Astrocyte (in vitro differentiated cells and primary cell): ENCODE measurements at regions not wholly inside any gene's neighbourhood (a gene's known extent, or its start where the extent isn't known, plus 50 kb on each side); places are given as distances from the start of the nearest gene placed in this dataset.

Experiments
- DNase-seq: peaks from one replicate; pipeline ENCODE4 v3.0.0-alpha.2; 2010; ENCODE audit warnings: low read depth
- FAIRE-seq: peaks from 2 replicates; lab custom pipeline; 2011; peaks lifted over from hg19 to GRCh38; lab: Jason Lieb, UNC
- H2AFZ ChIP-seq: 2 replicates; pipeline ENCODE4 v1.6.0; 2012; ENCODE audit warnings: low read depth, low read length, inconsistent platforms
- H3K27ac ChIP-seq: 2 replicates; pipeline ENCODE4 v1.5.1; 2011; ENCODE audit warnings: low read depth, low read length, inconsistent platforms
- H3K27me3 ChIP-seq: 2 replicates; pipeline ENCODE4 v1.6.0; 2011; ENCODE audit warnings: low read length, inconsistent platforms; ENCODE audit not compliant: insufficient read depth
- H3K36me3 ChIP-seq: 2 replicates; pipeline ENCODE4 v1.5.1; 2011; ENCODE audit warnings: low read length, inconsistent platforms; ENCODE audit not compliant: insufficient read depth
- H3K4me1 ChIP-seq: 2 replicates; pipeline ENCODE4 v1.5.1; 2011; ENCODE audit warnings: low read length, inconsistent platforms; ENCODE audit not compliant: insufficient read depth
- H3K4me2 ChIP-seq: 2 replicates; pipeline ENCODE4 v1.6.0; 2012; ENCODE audit warnings: low read length, inconsistent platforms
- H3K4me3 ChIP-seq: 2 replicates; pipeline ENCODE4 v1.5.1; 2011; ENCODE audit warnings: low read depth, mild to moderate bottlenecking, low read length, inconsistent platforms; ENCODE audit not compliant: insufficient read depth
- H3K79me2 ChIP-seq: 2 replicates; pipeline ENCODE4 v1.6.0; 2012; ENCODE audit warnings: mild to moderate bottlenecking, low read length, inconsistent platforms; ENCODE audit not compliant: insufficient read depth
- H3K9ac ChIP-seq: 2 replicates; pipeline ENCODE4 v1.6.0; 2012; ENCODE audit warnings: mild to moderate bottlenecking, low read length, inconsistent platforms
- H3K9me3 ChIP-seq: 2 replicates; pipeline ENCODE4 v1.5.1; 2012; ENCODE audit warnings: low read depth, mild to moderate bottlenecking, low read length, inconsistent platforms; ENCODE audit not compliant: insufficient read depth
- H4K20me1 ChIP-seq: 2 replicates; pipeline ENCODE4 v1.6.0; 2012; ENCODE audit warnings: low read length, inconsistent platforms; ENCODE audit not compliant: insufficient read depth
- H3K27ac Mint-ChIP-seq: one replicate; pipeline ENCODE4 v1.8.0; 2021; ENCODE audit warnings: mild to moderate bottlenecking, mixed read lengths; ENCODE audit not compliant: unreplicated experiment
- H3K27me3 Mint-ChIP-seq: one replicate; pipeline ENCODE4 v1.8.0; 2021; ENCODE audit warnings: low read depth, mixed read lengths; ENCODE audit not compliant: unreplicated experiment
- H3K36me3 Mint-ChIP-seq: one replicate; pipeline ENCODE4 v1.8.0; 2021; ENCODE audit warnings: low read depth, mixed read lengths; ENCODE audit not compliant: unreplicated experiment
- H3K4me1 Mint-ChIP-seq: one replicate; pipeline ENCODE4 v1.8.0; 2021; ENCODE audit warnings: low read depth, mixed read lengths; ENCODE audit not compliant: unreplicated experiment
- H3K4me3 Mint-ChIP-seq: one replicate; pipeline ENCODE4 v1.8.0; 2021; ENCODE audit warnings: mild to moderate bottlenecking, moderate library complexity, mixed read lengths; ENCODE audit not compliant: unreplicated experiment
- H3K9me3 Mint-ChIP-seq: one replicate; pipeline ENCODE4 v1.8.0; 2021; ENCODE audit warnings: mild to moderate bottlenecking, mixed read lengths; ENCODE audit not compliant: unreplicated experiment
- CTCF ChIP-seq: IDR thresholded peaks from 2 replicates; pipeline ENCODE4 v1.5.1; 2011; ENCODE audit warnings: low read depth, mild to moderate bottlenecking, inconsistent platforms, low read length, moderate library complexity; ENCODE audit not compliant: insufficient read depth
- EZH2 ChIP-seq: IDR thresholded peaks from 2 replicates; pipeline ENCODE4 v1.6.1; 2012; ENCODE audit warnings: mild to moderate bottlenecking, low read length, inconsistent platforms; ENCODE audit not compliant: insufficient read depth

GRCh38 chr14:94979891-94980290, 177.4 kb downstream of the DICER1 start:
- no peaks in the 10 kb centered on the region for H3K4me1 Mint-ChIP-seq
- TF ChIP-seq EZH2 (no peak), CTCF (no peak)
- Histone ChIP-seq H3K9me3 (no peaks in the 10 kb centered on the region), H4K20me1 (no peaks in the 10 kb centered on the region), H3K36me3 (no peaks in the 10 kb centered on the region), H3K9ac (no peak overlapping the region), H2AFZ (no peak overlapping the region), H3K4me1 (no peaks in the 10 kb centered on the region), H3K27ac (no peak overlapping the region), H3K79me2 (no peaks in the 10 kb centered on the region), H3K4me2 (no peak overlapping the region), H3K4me3 (no peak overlapping the region), H3K27me3 (no peaks in the 10 kb centered on the region)
- H3K9me3 Mint-ChIP-seq: peaks cover 4% of the 10 kb centered on the region
- DNase-seq: no peak
- no peaks in the 10 kb centered on the region for H3K36me3 Mint-ChIP-seq
- H3K27ac Mint-ChIP-seq: no peak overlapping the region
- H3K27me3 Mint-ChIP-seq: peaks cover 7% of the 10 kb centered on the region
- no peak for FAIRE-seq
- H3K4me3 Mint-ChIP-seq: no peak overlapping the region

DNA sequence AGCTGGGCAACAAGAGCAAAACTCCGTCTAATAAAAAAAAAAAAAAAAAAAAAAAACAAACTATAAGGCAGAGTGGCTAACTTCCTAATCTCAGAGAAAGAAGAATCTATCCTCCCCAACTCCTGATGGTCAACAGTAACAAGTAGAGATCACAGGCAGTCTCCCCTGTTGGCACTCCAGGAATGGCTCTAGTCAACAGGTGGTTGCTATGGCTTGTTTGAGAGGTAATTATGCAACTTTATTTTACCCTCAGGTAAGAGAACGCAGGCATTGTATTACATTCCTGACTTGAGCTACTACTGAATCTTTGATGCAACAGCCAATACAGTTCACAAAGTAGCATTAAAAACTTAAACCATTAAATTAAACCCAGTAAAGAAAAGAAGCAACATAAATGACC, 180.3 kb downstream of the DICER1 start:
- no peak for FAIRE-seq
- H3K27ac Mint-ChIP-seq: no peak overlapping the region

GRCh38 chr14:94975366-94975765, 182.0 kb downstream of the DICER1 start:
- Mint-ChIP-seq H3K9me3 (peaks cover 2% of the 10 kb centered on the region), H3K27ac (no peak overlapping the region), H3K36me3 (no peaks in the 10 kb centered on the region), H3K4me1 (no peaks in the 10 kb centered on the region), H3K27me3 (peaks cover 6% of the 10 kb centered on the region), H3K4me3 (no peak overlapping the region)
- Histone ChIP-seq H3K9me3 (no peaks in the 10 kb centered on the region), H3K36me3 (no peaks in the 10 kb centered on the region), H3K79me2 (no peaks in the 10 kb centered on the region), H3K9ac (no peak overlapping the region), H3K4me2 (no peak overlapping the region), H2AFZ (no peak overlapping the region), H3K4me3 (no peak overlapping the region), H3K27ac (no peak overlapping the region), H3K27me3 (peaks cover 2% of the 10 kb centered on the region), H3K4me1 (no peaks in the 10 kb centered on the region), H4K20me1 (no peaks in the 10 kb centered on the region)
- DNase-seq: no peak
- FAIRE-seq: no peak
- TF ChIP-seq EZH2 (no peak), CTCF (no peak)

More for the DNA sequence above, 180.3 kb downstream of the DICER1 start:
- H3K4me3 ChIP-seq: no peak overlapping the region
- no peaks in the 10 kb centered on the region for H3K36me3 Mint-ChIP-seq
- H3K27ac ChIP-seq: no peak overlapping the region
- H3K27me3 Mint-ChIP-seq: peaks cover 5% of the 10 kb centered on the region
- H3K4me3 Mint-ChIP-seq: no peak overlapping the region
- H3K4me1 Mint-ChIP-seq: no peaks in the 10 kb centered on the region
- no peak overlapping the region for H2AFZ ChIP-seq
- H3K27me3 ChIP-seq: peaks cover 2% of the 10 kb centered on the region
- H3K9me3 ChIP-seq: no peaks in the 10 kb centered on the region
- H3K9ac ChIP-seq: no peak overlapping the region
- no peaks in the 10 kb centered on the region for H3K4me1 ChIP-seq
- TF ChIP-seq EZH2: no peak
- no peak for DNase-seq
- H3K36me3 ChIP-seq: no peaks in the 10 kb centered on the region
- no peak overlapping the region for H3K4me2 ChIP-seq
- no peaks in the 10 kb centered on the region for H3K9me3 Mint-ChIP-seq
- H3K79me2 ChIP-seq: no peaks in the 10 kb centered on the region
- no peaks in the 10 kb centered on the region for H4K20me1 ChIP-seq
